ENCODE measurements at regions not wholly inside any gene's neighbourhood (a gene's known extent, or its start where the extent isn't known, plus 50 kb on each side); places are given as distances from the start of the nearest gene placed in this dataset.

GRCh38 chr7:10646194-10646593, 327.5 kb upstream of the PHF14 start:
- TF ChIP-seq EZH2phosphoT487 (conservative IDR thresholded peaks at IDR 0.05; ENCODE audit: low read length) (no peak), CTCF (IDR thresholded peaks at IDR 0.05; ENCODE audit: insufficient read depth, low read length, poor library complexity, severe bottlenecking) (no peak)
